ENCODE measurements at regions not wholly inside any gene's neighbourhood (a gene's known extent, or its start where the extent isn't known, plus 50 kb on each side); places are given as distances from the start of the nearest gene placed in this dataset.

GRCh38 chr15:67010898-67011616, 54.3 kb upstream of the SMAD3 start:
- no peak overlapping the region for H3K4me3 ChIP-seq (ENCODE audit: low read depth, low read length)
- DNase-seq, result no peak
- no peaks in the 10 kb centered on the region for H3K27me3 ChIP-seq
- no peaks in the 10 kb centered on the region for H3K4me1 ChIP-seq
- TF ChIP-seq CTCF (IDR thresholded peaks at IDR 0.05; ENCODE audit: low read depth, low read length), result no peak
- H3K9me3 ChIP-seq, result no peaks in the 10 kb centered on the region
- no peaks in the 10 kb centered on the region for H3K36me3 ChIP-seq

DNA sequence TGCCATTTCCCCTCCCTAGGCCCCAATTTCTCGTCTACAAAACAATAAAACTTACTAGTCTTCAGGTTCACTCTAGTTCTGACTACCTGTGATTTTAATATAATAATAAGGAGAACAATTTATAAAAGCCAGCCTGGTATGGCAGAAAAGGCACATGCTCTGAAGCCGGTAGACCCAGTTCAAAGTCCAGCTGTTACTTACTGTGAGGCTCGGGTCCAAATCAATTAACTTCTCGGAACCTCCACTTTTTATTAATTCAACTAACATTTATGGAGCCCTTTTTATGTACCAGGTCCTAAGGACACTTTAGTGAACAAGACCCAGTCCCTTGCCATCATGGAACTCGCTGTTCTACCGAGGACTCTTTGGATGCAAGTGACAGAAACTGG, 53.8 kb upstream of the SMAD3 start:
- no peak for DNase-seq
- no peak for TF ChIP-seq CTCF (IDR thresholded peaks at IDR 0.05; ENCODE audit: low read depth, low read length)
- Histone ChIP-seq H3K4me1 (no peaks in the 10 kb centered on the region), H3K27me3 (no peaks in the 10 kb centered on the region), H3K9me3 (no peaks in the 10 kb centered on the region), H3K36me3 (no peaks in the 10 kb centered on the region), H3K4me3 (ENCODE audit: low read depth, low read length) (no peak overlapping the region)

- Histone ChIP-seq H3K27me3 (no peaks in the 10 kb centered on the region), H3K4me1 (no peaks in the 10 kb centered on the region), H3K9me3 (no peaks in the 10 kb centered on the region), H3K4me3 (ENCODE audit: low read depth, low read length) (no peak overlapping the region), H3K36me3 (no peaks in the 10 kb centered on the region)
- no peak for TF ChIP-seq CTCF (IDR thresholded peaks at IDR 0.05; ENCODE audit: low read depth, low read length)
- DNase-seq, result no peak
Observed at GRCh38 chr15:67013696-67014095, 51.7 kb upstream of the SMAD3 start.

Measured in BE2C (cell line).